ENCODE measurements at regions not wholly inside any gene's neighbourhood (a gene's known extent, or its start where the extent isn't known, plus 50 kb on each side); places are given as distances from the start of the nearest gene placed in this dataset.
A peak's percentile ranks its signal among the peaks of the same experiment; 100 is the strongest.

DNA sequence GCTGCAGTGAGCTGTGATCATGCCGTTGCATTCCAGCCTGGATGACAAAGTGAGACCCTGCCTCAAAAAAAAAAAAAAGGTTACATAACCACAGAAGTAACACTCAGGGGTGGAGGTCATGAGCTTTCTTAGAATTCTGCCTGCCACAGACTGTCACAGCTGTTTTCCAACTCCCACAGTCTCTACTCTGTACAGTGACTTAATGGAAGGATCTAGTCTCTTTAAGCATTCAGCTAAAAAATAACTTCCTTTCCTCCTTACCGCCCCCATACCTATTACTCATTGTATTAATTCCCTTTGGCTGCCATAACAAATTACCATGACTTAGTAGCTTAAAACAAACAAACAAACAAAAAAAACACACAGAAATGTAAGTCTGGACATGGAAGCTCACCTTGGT, 99.6 kb upstream of the UBE2E1 start:
- no peak for DNase-seq
- Histone ChIP-seq H3K9me3 (no peaks in the 10 kb centered on the region), H3K27me3 (no peaks in the 10 kb centered on the region), H3K4me3 (no peak overlapping the region), H3K36me3 (replicated peaks in 1 of 2; ENCODE audit: insufficient read depth in 1 of 2, low read depth in 2 of 2) (no peaks in the 10 kb centered on the region), H3K4me1 (no peaks in the 10 kb centered on the region), H3K27ac (no peak overlapping the region)
- TF ChIP-seq POLR2A (IDR thresholded peaks at IDR 0.05): no peak
- TF ChIP-seq, protein P1, sequence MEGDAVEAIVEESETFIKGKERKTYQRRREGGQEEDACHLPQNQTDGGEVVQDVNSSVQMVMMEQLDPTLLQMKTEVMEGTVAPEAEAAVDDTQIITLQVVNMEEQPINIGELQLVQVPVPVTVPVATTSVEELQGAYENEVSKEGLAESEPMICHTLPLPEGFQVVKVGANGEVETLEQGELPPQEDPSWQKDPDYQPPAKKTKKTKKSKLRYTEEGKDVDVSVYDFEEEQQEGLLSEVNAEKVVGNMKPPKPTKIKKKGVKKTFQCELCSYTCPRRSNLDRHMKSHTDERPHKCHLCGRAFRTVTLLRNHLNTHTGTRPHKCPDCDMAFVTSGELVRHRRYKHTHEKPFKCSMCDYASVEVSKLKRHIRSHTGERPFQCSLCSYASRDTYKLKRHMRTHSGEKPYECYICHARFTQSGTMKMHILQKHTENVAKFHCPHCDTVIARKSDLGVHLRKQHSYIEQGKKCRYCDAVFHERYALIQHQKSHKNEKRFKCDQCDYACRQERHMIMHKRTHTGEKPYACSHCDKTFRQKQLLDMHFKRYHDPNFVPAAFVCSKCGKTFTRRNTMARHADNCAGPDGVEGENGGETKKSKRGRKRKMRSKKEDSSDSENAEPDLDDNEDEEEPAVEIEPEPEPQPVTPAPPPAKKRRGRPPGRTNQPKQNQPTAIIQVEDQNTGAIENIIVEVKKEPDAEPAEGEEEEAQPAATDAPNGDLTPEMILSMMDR (IDR thresholded peaks at IDR 0.05): no peak
- ATAC-seq: no peak
- intact Hi-C loops (cut with DNase I): no loop called here
- WGBS, 2 donors: 50 to 57% methylated on average over 2 of the region's 2 CpGs

DNA sequence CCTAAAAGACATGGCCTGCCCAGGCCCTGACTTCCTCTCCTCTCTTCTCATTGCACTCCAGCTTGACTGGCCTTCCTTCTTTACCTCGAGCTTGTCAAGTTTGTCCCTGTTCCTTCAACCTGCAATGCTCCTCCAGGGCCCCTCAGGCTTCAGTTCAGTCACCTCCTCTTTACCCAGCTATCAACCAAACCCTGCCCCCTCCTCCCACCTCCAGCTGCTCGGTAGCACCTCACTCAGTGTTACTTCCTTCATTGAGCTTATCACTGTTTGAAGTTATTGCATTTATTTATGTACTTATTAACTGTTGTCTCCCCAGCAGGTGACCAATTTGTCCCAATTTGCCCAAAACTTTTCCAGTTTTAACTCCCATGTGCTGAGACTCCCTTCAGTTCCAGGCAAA, 95.8 kb upstream of the UBE2E1 start:
- intact Hi-C loops (cut with DNase I): no loop called here

GRCh38 chr3:23710555-23710954, 95.2 kb upstream of the UBE2E1 start:
- Histone ChIP-seq H3K4me3 (no peak overlapping the region), H3K9me3 (no peaks in the 10 kb centered on the region), H3K27ac (no peak overlapping the region), H3K27me3 (no peaks in the 10 kb centered on the region), H3K36me3 (replicated peaks in 1 of 2; ENCODE audit: insufficient read depth in 1 of 2, low read depth in 2 of 2) (no peaks in the 10 kb centered on the region), H3K4me1 (no peaks in the 10 kb centered on the region)
- intact Hi-C loops (cut with DNase I): no loop called here
- DNase-seq (peak in 1 of 4 donors; percentile 28), ATAC-seq (peak; percentile 40)
- WGBS, 2 donors: 69% methylated on average over 9 of the region's 9 CpGs
- TF ChIP-seq, protein P1 (IDR thresholded peaks at IDR 0.05): no peak
- no peak for TF ChIP-seq POLR2A (IDR thresholded peaks at IDR 0.05)

More for the DNA sequence above, 95.8 kb upstream of the UBE2E1 start:
- H3K4me1 ChIP-seq: no peaks in the 10 kb centered on the region
- 10 to 18% methylated on average over 2 of the region's 2 CpGs for WGBS, 2 donors
- ATAC-seq (no peak), DNase-seq (no peak)
- H3K9me3 ChIP-seq: no peaks in the 10 kb centered on the region
- no peaks in the 10 kb centered on the region for H3K36me3 ChIP-seq (replicated peaks in 1 of 2; ENCODE audit: insufficient read depth in 1 of 2, low read depth in 2 of 2)
- no peak overlapping the region for H3K27ac ChIP-seq
- TF ChIP-seq POLR2A (IDR thresholded peaks at IDR 0.05): no peak
- TF ChIP-seq, protein P1 (IDR thresholded peaks at IDR 0.05): no peak
- no peak overlapping the region for H3K4me3 ChIP-seq
- H3K27me3 ChIP-seq: no peaks in the 10 kb centered on the region

- TF ChIP-seq POLR2A (IDR thresholded peaks at IDR 0.05): no peak
- TF ChIP-seq, protein P1 (IDR thresholded peaks at IDR 0.05): no peak
- no peak for ATAC-seq
- H3K4me3 ChIP-seq: no peak overlapping the region
- no peak for DNase-seq
- intact Hi-C loops (cut with DNase I): no loop called here
- no peaks in the 10 kb centered on the region for H3K36me3 ChIP-seq (replicated peaks in 1 of 2; ENCODE audit: insufficient read depth in 1 of 2, low read depth in 2 of 2)
- no peaks in the 10 kb centered on the region for H3K4me1 ChIP-seq
- no peak overlapping the region for H3K27ac ChIP-seq
- 79 to 82% methylated on average over 10 of the region's 10 CpGs for WGBS, 2 donors
- no peaks in the 10 kb centered on the region for H3K9me3 ChIP-seq
- no peaks in the 10 kb centered on the region for H3K27me3 ChIP-seq
These were observed 93.8 kb upstream of the UBE2E1 start for GRCh38 chr3:23711916-23712494.
